Smooth muscle cell of the brain vasculature (primary cell): ENCODE measurements at regions not wholly inside any gene's neighbourhood (a gene's known extent, or its start where the extent isn't known, plus 50 kb on each side); places are given as distances from the start of the nearest gene placed in this dataset.

Experiments used
- DNase-seq: peaks from one replicate; pipeline ENCODE4 v3.0.0-alpha.2; 2012; ENCODE audit warnings: low read depth, low spot score

DNA sequence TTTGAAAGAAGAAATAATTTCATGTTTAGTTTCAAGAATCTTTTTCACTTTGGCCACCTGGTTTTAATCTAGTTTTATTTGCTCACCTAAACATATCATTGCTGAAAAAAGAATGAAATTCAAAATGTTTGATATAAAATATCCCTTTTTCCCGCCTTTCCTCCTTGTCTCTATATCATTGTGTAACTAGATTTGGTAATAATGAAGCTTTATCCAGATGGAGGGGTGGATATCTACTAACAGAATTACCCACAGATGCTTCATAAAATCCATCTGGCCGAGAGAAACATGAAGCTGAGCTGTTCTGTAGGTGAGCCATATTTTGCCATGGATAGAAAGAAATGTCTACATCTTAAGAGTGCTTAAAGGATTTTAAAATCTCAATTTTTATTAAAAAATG lies 214.7 kb downstream of the ICE1 start:
- no peak for DNase-seq

DNA sequence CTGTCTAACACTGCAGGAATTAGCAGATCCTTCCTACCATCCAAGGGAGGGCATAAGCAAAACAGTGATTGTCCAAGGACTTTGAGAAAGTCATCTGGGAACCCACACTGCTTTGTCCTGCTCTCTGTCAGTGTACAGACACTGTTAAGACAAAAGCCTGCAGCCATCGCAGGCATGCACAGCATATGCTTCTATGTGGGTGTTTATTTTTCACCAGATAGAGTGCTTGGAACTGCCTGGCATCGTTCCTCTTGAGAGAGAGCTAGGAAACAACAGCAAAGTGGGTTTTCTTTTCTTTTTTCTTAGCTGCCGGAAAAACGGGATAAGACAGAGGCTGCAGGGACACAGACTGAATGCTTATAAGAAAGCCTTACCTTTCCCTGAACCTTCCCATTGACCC lies 212.3 kb downstream of the ICE1 start:
- DNase-seq: no peak

DNA sequence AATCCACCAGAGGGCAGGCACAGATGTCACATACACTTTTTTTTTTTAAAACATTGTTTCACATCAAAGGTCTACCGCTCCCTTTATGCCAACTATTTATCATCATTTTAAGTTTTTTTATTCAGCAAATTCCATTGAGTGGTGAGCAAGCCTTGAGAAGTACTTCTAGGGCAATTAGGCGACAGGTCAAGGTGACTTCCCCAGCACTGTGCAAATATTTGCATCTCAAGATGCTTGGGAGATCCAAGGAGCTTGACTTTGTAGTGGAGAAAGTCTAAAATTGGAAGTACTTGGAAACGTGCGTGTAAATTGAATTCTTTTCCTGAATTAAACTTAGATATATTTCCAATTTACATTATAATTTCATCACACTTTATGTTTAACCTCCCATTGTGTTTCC lies 211.1 kb downstream of the ICE1 start:
- no peak for DNase-seq

DNA sequence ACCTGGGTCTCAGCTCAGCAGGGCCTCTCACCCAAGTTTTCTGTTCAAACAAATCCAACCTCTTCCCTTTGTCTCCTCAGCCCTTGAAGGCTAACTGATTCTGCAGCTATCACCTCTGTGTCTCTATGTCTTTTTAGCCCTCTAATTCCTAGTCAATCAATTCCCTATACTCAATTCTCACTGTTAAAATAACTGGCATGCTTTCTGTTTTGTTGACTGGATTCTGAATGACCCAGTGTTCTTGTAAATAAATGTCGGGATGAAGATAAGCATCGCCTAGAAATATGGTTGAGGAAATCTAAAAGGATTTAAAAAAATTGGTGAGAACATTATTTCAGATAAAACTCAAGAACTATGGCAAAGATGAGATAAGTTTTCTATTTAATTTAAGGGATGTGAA lies 210.2 kb downstream of the ICE1 start:
- no peak for DNase-seq

DNA sequence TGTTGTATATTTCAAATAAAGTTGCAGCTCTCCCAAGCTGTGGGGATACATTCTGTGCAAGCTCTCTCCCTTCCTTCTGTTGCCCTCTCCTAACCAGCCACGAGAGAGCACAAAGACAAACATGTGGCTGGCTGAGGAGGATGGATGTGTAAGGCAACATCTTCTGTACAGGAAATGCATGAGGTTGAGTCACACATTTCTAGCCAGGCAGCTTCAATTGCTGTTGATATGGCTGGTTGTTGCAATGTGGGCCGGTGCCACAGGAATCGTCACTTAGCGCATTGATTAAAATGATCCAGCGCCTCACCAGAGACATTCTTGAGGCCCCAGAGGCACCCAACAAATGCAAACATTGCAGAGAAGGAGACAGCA lies 207.1 kb downstream of the ICE1 start:
- DNase-seq: no peak

DNA sequence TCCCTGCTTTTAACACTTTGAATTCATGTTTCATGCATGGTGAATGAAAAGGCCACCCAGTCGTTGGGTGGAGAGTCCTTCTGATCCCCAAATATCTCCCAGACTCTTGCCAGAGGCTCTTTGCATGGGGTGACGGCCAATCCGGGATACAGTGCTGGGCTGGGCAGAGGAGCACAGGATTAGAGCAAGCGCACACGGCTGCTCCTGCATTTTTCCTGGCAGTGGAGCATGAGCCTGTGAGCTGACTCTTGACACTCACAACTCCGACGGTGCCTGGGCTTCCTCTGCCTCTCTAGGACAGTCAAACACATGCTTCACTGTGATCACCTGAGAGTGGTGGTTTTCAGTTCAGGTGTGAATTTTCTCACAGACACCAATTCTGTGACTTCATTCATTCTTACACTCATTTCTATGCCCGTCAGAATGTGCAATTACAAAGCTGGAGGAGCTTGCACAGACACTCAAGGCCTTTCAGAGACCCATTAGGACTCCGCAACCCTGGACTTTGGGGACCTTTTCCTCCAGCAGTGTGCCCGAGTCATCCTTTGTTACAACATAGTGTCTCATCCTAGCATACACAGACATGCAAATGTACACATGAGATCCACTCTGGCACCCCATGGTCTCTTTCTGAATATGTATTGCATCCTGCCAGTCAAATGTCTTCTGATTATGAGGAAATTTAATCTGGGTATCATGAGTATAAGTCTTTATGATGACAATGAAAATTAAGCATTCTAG lies 206.6 kb downstream of the ICE1 start:
- no peak for DNase-seq

DNA sequence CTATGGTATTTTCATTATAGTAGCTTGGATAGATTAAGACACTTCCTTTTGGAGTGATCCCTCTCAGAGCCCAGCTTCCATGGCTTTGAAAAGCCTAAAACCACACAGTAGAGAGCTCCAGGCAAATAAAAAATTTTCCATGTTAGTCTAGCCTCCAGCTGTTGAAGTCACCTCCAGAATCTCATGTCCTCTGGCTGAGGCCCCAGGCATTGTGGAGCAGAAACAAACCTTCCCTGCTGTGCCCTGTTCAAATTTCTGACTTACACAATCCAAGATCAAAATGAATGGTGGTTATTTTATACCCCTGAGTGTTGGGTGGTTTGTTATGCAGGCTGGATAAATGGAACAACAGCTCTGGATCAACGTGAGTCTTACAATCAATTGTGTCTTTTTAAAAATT lies 203.9 kb downstream of the ICE1 start:
- no peak for DNase-seq

DNA sequence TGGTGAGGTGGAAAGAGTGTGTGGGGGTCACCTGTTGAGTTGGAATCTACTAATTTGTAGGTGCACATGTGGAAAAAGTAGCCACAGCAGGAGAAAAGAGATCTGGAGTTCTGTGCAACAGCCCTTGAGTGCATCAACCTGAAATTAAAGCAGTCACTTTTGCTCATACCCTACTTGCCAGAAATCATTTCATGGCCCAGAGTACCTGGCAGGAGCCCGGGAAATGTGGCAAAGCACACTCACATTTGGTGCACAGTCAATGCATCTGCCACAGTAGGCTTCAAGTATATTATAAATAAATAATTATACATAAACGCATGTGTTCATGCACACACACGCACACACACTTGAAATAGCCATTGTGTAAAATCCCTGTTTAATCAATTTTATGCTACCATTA lies 203.0 kb downstream of the ICE1 start:
- no peak for DNase-seq

DNA sequence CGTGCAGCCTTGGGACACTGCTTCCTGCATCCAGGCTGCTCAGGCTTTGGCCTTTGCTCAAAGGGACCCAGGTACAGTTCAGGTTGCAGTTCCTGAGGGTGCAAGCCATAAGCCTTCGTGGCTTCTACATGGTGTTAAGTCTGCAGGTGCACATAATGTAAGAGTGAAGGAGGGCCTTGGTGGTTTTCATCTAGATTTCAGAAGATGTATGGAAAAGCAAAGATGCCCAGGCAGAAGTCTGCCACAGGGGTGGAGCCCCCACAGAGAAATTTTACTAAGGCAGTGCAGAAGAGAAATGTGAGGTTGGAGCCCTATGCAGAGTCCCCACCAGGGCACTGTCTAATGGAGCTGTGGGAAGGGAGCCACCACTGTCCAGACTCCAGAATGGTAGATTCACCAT lies 200.9 kb downstream of the ICE1 start:
- DNase-seq: no peak

DNA sequence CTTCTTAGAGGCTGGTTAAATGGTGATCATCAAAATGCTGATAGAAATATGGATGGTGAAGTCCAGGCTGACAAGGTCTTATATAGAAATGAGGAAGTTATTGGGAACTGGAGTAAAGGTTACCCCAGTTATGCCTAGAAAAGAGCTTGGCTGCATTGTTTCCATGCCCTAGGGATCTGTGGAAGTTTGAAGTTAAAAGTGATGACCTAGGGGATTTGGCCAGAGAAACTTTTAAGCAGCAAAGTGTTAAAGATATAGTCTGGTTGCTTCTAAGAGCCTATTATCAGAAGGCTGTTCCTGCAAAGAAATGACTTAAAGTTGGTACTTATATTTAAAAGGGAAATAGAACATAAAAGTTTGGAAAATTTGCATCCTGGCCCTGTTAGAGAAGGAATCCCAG lies 200.3 kb downstream of the ICE1 start:
- no peak for DNase-seq

DNA sequence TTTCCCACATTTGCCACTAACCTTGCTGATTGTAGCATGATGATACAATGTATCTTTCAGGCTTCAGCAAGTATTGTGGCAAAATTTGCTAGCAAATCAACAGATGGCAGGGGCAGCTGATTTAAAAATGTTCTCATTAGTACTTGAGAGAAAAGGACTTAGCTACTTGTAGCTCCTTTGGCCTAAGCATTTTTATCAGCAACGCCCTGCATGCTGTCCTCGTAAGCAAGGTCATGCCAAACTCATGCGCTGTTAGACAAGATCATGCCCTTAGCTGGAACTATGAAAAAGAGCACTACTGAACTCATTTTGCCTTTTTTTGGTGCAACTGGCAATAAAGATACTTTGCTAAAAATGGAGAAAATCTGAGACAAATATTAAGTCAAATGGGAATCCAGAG lies 197.1 kb downstream of the ICE1 start:
- no peak for DNase-seq

DNA sequence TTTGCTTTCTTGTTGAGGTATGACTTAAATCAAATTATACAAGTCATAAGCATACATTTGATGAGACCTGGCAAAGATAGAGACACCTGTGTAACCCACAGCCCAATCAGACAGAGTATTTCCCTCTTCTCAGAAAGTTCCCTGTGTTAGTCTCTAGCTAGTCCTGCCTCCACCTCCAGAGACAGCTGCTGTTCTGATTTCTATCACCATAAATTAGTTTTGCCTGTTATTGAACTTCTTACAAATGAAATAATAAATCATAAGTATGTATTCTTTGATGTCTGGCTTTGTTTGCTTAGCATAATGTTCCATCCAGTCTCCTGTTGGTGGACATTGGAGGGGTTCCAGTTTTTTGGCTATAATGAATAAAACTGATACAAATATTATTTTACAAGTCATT lies 194.5 kb downstream of the ICE1 start:
- DNase-seq: no peak

DNA sequence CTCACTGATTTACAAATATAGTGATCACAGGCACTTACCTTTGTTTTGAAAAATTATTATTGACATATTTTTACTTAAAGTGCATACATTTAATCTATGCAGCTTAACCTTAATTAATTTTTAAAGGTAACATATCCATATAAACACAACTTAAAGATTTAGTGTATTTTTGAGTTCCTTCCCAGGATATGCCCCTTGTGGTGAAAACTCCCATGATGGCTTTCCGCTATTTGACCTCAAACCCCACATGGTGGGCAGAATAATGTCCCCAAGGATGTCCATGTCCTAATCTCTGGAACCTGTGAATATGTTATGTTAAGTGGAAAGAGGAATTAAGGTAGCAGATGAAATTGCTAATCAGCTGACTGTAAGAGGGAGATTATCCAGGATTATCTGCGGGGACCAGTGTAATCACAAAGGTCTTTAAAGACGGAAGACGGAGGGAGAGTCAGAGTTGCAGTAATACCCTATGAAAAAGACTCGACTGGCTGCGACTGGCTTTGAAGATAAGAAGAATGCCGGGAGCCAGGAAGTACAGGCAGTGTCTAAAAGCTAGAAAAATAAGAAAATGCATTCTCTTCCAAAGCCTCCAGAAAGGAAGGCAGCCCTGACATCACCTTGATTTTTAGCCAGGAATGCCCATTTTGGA lies 193.9 kb downstream of the ICE1 start:
- no peak for DNase-seq

DNA sequence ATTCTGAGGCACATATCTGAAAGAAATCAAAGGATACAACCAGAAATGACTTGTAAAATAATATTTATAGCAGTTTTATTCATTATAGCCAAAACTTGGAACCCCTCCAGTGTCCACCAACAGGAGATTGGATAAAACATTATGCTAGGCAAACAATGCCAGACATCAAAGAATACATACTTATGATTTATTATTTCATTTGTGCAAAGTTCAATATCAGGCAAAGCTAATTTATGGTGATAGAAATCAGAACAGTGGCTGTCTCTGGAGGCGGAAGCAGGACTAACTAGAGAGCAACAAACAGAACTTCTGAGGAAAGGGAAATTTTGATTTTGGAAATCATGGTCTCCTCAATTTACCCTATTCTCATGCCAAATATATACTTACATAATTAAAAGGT lies 193.1 kb downstream of the ICE1 start:
- DNase-seq: no peak

DNA sequence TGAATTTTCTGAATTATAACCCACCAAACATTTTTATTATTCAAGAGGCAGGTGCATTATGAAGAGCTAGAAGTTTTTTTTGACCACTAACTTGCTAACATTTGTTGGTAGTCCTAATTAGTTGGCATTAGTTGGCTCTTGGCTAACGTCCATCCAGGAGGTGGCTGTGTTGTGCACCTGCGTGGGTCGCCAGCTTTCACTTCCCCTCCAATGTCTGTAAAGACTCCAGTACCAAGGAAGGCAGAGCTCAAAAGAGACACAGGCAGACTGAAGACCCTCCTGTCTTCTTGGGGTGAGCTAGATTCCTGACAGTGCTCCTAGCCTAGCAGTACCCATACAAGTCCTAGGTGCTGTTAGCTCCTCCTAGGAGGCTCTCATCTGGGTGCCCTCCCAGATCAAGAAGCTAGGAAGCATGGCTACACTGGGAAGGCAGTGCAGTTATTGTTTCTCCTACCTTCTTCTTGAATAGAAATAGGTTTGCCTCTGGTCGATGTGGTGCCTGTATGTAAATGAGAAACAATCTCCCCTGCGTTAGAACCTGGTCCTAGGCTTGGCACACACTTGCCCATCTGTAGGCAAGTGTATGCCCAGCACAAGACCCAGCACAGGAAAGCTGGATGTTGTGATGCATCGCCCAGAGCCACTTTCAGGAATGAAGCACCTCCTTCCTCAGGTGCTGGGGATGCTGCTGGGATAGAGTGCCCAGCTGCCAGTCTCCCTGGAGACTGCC lies 190.9 kb downstream of the ICE1 start:
- no peak for DNase-seq

DNA sequence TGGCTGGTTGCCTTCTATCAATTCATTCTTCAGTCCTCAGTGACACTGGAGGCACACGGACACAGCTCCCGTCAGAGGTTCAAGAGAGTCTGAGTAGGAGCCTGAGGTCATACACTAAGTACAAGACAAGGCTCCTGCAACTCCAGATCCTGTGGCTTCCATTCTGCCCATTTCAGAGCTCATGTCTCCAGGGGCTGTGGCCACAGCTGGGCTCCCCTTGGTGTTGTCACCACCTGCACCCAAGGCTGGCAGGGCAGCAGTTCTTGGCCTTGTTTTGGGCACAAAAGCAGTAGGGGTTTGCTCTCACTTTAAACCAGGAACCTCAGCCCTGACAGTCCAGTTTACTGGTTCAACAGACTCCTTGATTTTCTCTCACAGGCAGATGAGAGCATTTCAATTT lies 189.6 kb downstream of the ICE1 start:
- no peak for DNase-seq

DNA sequence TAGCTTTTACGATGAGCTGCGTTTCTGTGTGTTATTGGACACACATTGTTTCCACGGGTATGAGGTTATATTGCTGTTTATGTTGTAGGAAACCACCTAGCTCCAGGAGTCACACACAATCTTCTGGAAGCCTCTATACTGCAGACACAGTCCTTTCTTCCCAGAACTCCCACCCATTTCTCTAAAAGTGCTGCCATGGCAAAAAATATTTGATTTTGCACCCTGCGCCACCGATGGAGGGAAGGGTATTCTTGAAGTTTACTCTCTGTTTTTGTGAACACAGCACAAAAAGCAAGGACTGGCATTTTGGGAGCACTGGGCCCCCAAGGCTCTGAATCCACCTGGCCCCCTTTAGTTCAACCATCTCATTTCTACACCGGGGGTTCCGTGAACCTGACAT lies 187.5 kb downstream of the ICE1 start:
- no peak for DNase-seq

DNA sequence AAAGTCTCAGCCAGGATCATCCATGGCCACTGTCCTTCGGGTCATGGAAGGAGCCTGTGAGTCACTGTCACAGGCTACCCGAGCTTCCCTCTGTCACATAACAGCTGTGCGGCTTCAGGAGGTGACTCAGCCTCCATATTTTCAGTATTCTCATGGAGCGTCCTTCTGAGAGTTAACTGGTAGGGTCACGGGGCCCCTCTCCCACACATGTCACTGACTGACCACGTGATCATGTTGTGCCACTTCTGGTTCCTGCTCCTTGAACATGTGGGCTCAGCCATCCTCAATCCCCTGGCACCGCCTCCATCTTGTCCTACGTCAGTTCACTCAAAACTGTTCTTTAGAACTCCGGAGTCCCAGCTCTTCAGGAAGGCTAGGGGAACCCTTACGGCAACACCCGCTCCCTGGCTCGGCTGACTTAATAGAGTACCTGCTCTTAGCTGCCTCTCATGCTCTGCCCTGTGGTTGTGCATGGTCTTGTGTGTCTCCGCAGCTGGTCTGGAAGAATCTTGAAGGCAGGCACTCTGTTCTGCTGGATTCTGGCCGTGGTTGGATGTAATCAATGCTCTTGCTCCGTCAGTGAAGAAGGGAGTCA lies 182.8 kb downstream of the ICE1 start:
- no peak for DNase-seq

DNA sequence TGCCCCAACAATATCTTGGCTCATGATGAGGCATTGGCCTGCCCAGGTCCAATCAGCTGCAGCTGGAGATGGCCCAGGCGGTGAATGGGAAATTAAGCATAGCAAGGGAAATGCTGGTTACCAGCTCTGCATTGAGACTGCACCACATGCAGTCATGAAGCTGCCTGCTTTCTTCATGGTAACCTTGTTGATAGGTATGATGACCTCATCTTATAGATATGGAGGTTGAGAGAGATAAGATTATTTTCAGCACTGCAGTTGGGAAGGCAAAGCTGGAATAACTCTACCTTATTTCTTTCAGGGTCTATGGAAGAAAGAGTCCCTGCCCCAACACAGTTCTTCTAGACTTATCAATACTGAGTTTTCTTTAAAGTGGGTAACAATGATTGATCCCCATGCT lies 180.1 kb downstream of the ICE1 start:
- DNase-seq: no peak

DNA sequence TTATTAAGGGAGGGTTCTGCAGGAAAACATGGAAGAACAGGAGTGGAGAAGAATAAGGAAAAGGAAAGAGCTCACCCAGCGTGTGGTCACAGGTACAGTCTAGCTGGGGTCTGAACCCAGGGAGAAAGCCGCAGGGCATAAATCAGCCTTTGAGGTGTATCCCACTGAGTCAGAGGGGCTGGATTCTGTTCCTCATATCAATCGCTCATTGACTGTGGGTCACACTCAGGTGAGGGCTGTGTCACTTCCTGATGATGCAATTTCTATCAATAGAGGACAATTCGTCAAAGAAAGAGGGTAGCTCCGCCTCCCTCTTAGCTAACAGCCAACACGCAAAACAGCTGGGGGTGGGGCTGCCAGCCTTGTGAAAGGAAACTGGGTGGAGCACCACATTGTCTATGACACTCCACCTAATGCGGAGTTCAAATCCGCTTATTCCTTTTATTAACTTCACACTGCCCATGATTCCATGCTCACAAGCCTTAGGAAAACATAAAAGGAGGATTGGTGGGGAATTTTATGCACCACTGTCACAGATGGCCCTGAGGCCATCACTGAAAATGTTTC lies 176.2 kb downstream of the ICE1 start:
- no peak for DNase-seq

DNA sequence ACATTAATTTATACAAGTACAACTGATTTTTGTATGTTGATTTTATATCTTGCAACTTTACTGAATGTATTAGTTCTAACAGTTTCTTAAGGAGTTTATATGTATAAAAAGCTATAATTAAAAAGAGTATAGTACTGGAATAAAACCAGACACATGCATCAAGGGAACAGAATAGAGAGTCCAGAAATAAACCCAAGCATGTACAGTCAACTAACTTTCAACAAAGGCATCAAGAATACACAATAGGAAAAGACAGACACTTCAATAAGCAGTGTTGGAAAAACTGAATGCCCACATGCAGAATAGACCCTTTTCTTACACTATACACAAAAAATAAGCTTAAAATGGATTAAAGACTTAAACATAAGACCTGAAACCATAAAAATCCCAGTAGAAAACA lies 170.9 kb downstream of the ICE1 start:
- DNase-seq: no peak

DNA sequence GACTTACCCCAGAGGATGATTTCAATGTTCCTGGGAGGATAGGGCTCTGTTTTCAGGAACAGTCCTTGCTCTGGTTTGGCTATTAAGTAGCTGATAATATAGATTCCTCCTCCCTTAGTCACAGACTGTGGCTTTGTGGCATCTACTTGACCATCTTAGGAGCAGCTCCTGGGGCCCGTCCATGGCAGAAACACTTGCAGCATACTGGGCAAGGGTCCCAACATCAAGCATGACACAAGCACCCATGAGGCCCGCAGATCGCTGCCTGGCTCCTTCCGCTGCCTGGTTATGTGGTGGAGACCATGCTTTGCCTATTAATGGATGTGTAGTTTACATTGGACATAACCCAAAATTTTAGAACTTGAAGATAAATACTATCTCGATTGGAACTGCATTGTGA lies 170.1 kb downstream of the ICE1 start:
- no peak for DNase-seq
